G401.6 (cell line): ENCODE measurements at regions not wholly inside any gene's neighbourhood (a gene's known extent, or its start where the extent isn't known, plus 50 kb on each side); places are given as distances from the start of the nearest gene placed in this dataset.

Source experiments
- FAIRE-seq: peaks from 2 replicates; lab custom pipeline; 2012; peaks lifted over from hg19 to GRCh38; lab: Jason Lieb, UNC

- no peak for FAIRE-seq
Measured at GRCh38 chr4:16365036-16365569, 138.8 kb upstream of the TAPT1 start.

GRCh38 chr4:16360694-16361262 lies 134.5 kb upstream of the TAPT1 start:
- FAIRE-seq = no peak

- no peak for FAIRE-seq
Measured at GRCh38 chr4:16353165-16353564, 126.9 kb upstream of the TAPT1 start.

GRCh38 chr4:16351161-16351560 lies 124.9 kb upstream of the TAPT1 start:
- no peak for FAIRE-seq

GRCh38 chr4:16344853-16345252 lies 118.6 kb upstream of the TAPT1 start:
- no peak for FAIRE-seq

- FAIRE-seq = no peak
Measured at GRCh38 chr4:16337936-16338335, 111.7 kb upstream of the TAPT1 start.

- no peak for FAIRE-seq
Measured at GRCh38 chr4:16334601-16335000, 108.3 kb upstream of the TAPT1 start.

GRCh38 chr4:16329797-16330134 lies 103.5 kb upstream of the TAPT1 start:
- FAIRE-seq = no peak

- no peak for FAIRE-seq
Measured at GRCh38 chr4:16329125-16329796, 103.0 kb upstream of the TAPT1 start.

- no peak for FAIRE-seq
Measured at GRCh38 chr4:16322183-16322582, 95.9 kb upstream of the TAPT1 start.

- no peak for FAIRE-seq
Measured at GRCh38 chr4:16315456-16315855, 89.2 kb upstream of the TAPT1 start.

- FAIRE-seq = no peak
Measured at GRCh38 chr4:16310606-16311005, 84.3 kb upstream of the TAPT1 start.

- FAIRE-seq = no peak
Measured at GRCh38 chr4:16302648-16303047, 76.4 kb upstream of the TAPT1 start.

GRCh38 chr4:16297003-16297402 lies 70.7 kb upstream of the TAPT1 start:
- FAIRE-seq = no peak

GRCh38 chr4:16294455-16294854 lies 68.2 kb upstream of the TAPT1 start:
- FAIRE-seq = no peak

- FAIRE-seq = no peak
Measured at GRCh38 chr4:16293210-16293838, 67.1 kb upstream of the TAPT1 start.

- no peak for FAIRE-seq
Measured at GRCh38 chr4:16292585-16292984, 66.3 kb upstream of the TAPT1 start.

GRCh38 chr4:16290681-16291420 lies 64.6 kb upstream of the TAPT1 start:
- no peak for FAIRE-seq

- peak; percentile 83 for FAIRE-seq
Measured at GRCh38 chr4:16289897-16290554, 63.8 kb upstream of the TAPT1 start.

- FAIRE-seq = no peak
Measured at GRCh38 chr4:16284050-16284449, 57.8 kb upstream of the TAPT1 start.

- FAIRE-seq = no peak
Measured at GRCh38 chr4:16278178-16278577, 51.9 kb upstream of the TAPT1 start.
